NOMO-1 treated with DMSO at 0.1 percent for 48 hours (cell line): ENCODE measurements at regions not wholly inside any gene's neighbourhood (a gene's known extent, or its start where the extent isn't known, plus 50 kb on each side); places are given as distances from the start of the nearest gene placed in this dataset.

Experiments
- DNase-seq: peaks from one replicate; lab custom pipeline; 2025; ENCODE audit not compliant: unreplicated experiment; lab: John Stamatoyannopoulos, UW

- no peak for DNase-seq
Observed at GRCh38 chr9:84447305-84447704, 106.7 kb upstream of the SLC28A3 start.

GRCh38 chr9:84450029-84450428 lies 109.5 kb upstream of the SLC28A3 start:
- no peak for DNase-seq

GRCh38 chr9:84456527-84456926 lies 116.0 kb upstream of the SLC28A3 start:
- DNase-seq: no peak

- DNase-seq: no peak
Observed at GRCh38 chr9:84460695-84461094, 120.1 kb upstream of the SLC28A3 start.

GRCh38 chr9:84463272-84463671 lies 122.7 kb upstream of the SLC28A3 start:
- no peak for DNase-seq

GRCh38 chr9:84466580-84467285 lies 126.2 kb upstream of the SLC28A3 start:
- DNase-seq: no peak

GRCh38 chr9:84471816-84472215 lies 131.3 kb upstream of the SLC28A3 start:
- no peak for DNase-seq

- no peak for DNase-seq
Observed at GRCh38 chr9:84478996-84479395, 138.4 kb upstream of the SLC28A3 start.

GRCh38 chr9:84480071-84480470 lies 139.5 kb upstream of the SLC28A3 start:
- no peak for DNase-seq

- no peak for DNase-seq
Observed at GRCh38 chr9:84481231-84481630, 140.7 kb upstream of the SLC28A3 start.

GRCh38 chr9:84481636-84482218 lies 141.2 kb upstream of the SLC28A3 start:
- DNase-seq: no peak

- DNase-seq: no peak
Observed at GRCh38 chr9:84482607-84483006, 142.0 kb upstream of the SLC28A3 start.

- no peak for DNase-seq
Observed at GRCh38 chr9:84484172-84484571, 143.6 kb upstream of the SLC28A3 start.

- DNase-seq: no peak
Observed at GRCh38 chr9:84485539-84485938, 145.0 kb upstream of the SLC28A3 start.

GRCh38 chr9:84486663-84487062 lies 146.1 kb upstream of the SLC28A3 start:
- DNase-seq: no peak

GRCh38 chr9:84490206-84490841 lies 149.8 kb upstream of the SLC28A3 start:
- no peak for DNase-seq

GRCh38 chr9:84490842-84491325 lies 150.3 kb upstream of the SLC28A3 start:
- no peak for DNase-seq

- no peak for DNase-seq
Observed at GRCh38 chr9:84492366-84493159, 152.0 kb upstream of the SLC28A3 start.

GRCh38 chr9:84493284-84493947 lies 152.9 kb upstream of the SLC28A3 start:
- no peak for DNase-seq

- DNase-seq: no peak
Observed at GRCh38 chr9:84499969-84500582, 159.5 kb upstream of the SLC28A3 start.

GRCh38 chr9:84500826-84501225 lies 160.3 kb upstream of the SLC28A3 start:
- DNase-seq: no peak
